Fibroblast of skin of right quadriceps (primary cell): ENCODE measurements at regions not wholly inside any gene's neighbourhood (a gene's known extent, or its start where the extent isn't known, plus 50 kb on each side); places are given as distances from the start of the nearest gene placed in this dataset.

Experiments used
- DNase-seq: peaks from one replicate; pipeline ENCODE4 v3.0.0-alpha.2; 2013

DNA sequence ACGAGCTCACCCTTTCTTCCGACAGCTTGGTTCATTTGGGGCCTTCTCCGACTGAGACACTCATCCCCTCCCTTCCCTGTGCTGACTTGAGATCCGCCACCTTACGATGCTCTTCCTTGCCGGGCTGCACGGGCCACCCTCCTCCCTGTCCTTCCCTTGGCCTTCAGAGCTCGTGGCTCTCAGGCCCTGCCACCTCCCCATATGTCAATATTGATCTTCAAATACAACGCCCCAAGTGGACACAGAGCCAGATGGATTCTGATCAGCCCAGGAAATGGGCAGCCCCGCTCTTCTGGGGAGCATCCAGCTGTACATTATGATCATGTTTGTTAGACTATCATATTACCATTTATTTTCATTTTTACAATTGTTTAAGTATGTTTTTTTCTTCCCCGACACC is 812.8 kb downstream of the TBC1D22A start:
- no peak for DNase-seq

GRCh38 chr22:47574556-47574955 is 812.1 kb downstream of the TBC1D22A start:
- no peak for DNase-seq

- DNase-seq, result no peak
These were observed 810.7 kb downstream of the TBC1D22A start for GRCh38 chr22:47573141-47573540.

GRCh38 chr22:47572443-47572842 is 810.0 kb downstream of the TBC1D22A start:
- no peak for DNase-seq

DNA sequence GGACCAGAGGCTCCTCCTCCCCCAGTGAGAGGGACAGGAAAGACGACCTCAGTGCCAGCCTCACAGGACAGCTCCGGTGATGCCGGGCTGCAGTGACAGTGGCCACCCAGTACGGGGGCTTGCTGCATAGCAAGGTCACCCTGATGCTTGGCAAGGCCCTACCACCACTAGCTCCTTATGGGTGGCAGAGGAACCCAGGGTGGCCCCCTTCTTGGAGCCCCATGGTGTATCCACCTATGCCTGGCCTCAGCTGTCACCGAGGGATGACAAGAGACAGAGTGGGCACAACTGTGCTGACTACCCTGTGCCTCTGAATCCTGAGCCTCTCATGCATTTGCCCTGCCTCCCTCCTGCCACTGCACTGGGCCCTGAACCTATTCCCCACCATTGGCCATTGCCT is 809.2 kb downstream of the TBC1D22A start:
- DNase-seq, result no peak

DNA sequence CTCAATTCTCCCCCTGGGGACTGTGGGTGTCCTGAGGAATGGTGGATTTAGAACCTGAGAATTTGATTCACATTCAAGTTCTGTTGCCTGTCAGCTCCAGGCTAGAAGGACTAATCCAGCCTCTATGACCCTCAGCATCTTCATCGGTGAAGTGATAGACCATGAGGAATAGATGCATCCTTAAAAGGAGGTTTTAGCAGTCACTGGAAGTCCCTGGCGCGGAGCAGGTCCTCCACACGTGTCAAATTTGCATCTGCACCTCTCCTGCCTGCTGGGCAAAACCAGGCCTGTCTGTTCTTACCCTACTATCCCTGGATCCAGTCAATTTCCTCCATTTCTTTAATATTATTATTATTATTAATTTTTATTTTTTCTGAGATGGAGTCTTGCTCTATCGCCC is 808.4 kb downstream of the TBC1D22A start:
- no peak for DNase-seq

DNA sequence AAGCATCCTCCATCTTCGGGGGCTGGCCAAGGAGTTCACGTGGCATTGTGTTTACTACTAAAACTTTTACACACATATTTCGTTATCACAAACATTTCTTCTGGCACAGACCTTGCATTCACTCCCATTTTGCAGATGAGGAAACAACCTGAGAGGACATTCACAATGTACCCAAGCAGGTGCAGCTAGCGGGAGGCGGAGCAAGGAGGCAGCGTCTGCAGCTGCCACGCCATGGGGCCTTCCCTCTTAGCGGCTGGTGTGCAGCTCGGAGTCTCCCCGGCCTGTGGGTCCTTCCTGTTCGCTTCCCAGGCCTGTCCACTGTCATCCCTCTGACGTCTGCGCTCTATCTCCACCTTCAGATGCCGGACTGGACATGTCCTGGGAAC is 807.8 kb downstream of the TBC1D22A start:
- DNase-seq, result no peak

- no peak for DNase-seq
These were observed 807.2 kb downstream of the TBC1D22A start for GRCh38 chr22:47569389-47570299.

GRCh38 chr22:47568700-47569099 is 806.2 kb downstream of the TBC1D22A start:
- no peak for DNase-seq

DNA sequence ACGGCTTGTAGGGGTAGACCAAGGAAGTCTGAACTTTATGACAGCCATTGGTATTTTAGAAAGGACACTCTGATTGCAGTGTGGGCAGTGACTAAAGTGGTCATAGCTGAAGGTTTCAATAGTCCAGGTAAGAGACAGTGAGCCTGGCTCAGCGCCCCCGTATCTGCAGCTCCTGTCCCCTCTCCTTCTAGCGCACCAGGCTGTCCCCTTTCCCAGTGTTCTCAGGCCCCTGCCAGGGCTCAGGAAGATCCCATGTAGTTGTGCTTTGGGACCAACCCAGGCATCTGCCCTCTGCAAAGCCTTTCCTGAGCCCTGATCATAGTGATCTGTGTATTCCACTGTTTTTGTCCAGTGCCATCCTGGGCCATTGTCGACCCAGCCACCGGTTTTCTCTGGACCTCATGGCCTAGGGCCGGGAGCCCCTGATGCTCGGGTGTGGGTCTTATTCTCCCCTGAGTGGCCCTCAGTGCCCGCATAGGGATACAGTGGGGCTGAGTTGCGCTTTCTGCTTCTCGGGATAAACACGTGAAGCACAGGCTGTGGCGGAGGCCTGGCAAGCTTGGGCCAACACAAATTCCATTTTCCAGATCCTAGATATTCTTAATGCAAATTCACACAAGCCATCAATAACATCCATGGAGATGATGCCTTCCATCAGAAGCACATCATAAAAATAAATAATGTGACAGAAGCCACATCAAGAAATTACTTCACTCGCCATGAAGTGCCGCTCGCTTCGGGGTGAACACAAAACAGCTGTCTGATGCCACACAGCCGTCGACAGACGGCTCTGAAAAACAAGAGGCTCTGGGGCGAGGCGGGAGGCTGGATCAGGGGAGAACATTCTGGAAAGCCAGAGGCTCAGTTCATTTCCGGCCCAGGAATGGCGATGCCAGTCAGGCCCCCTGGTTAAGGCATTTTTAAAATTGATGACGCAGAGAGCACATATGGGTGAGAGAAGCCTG is 805.0 kb downstream of the TBC1D22A start:
- DNase-seq, result no peak

- DNase-seq, result no peak
These were observed 804.0 kb downstream of the TBC1D22A start for GRCh38 chr22:47566491-47566890.

DNA sequence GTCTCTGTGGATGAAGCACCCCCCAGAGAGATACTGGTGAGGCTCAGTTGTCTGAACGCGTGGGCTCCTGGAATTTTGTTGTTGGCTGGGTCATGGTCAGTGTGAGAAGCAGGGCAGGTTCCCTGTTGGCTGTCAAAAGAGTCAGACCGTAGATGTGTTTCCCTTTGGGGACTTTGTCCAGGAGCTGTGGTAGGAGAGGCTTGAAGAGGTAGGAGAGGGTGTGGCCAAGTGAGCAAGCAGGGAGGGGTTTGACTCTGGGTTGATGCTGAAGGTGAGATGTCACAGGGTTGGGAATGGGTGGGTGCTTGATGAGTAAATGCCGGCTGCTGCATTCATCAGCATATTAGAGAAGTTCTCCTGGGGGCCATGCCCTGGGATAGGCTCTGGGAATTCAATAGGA is 803.2 kb downstream of the TBC1D22A start:
- DNase-seq, result no peak

GRCh38 chr22:47564651-47565434 is 802.4 kb downstream of the TBC1D22A start:
- no peak for DNase-seq

DNA sequence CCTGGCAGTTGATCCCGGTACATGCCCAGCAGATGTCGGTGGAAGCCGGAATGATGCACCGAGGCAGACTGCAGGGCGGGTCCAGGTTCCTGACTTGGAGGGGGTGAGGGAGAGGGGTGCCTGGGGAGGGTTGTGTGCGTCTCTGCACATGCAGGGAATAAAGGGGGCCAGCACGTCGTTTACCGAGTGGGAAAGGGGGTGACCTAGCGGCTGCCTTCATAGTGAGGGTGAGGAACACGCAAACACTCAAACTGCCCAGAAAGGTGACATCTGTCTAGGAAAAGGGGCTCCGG is 801.7 kb downstream of the TBC1D22A start:
- DNase-seq, result no peak

DNA sequence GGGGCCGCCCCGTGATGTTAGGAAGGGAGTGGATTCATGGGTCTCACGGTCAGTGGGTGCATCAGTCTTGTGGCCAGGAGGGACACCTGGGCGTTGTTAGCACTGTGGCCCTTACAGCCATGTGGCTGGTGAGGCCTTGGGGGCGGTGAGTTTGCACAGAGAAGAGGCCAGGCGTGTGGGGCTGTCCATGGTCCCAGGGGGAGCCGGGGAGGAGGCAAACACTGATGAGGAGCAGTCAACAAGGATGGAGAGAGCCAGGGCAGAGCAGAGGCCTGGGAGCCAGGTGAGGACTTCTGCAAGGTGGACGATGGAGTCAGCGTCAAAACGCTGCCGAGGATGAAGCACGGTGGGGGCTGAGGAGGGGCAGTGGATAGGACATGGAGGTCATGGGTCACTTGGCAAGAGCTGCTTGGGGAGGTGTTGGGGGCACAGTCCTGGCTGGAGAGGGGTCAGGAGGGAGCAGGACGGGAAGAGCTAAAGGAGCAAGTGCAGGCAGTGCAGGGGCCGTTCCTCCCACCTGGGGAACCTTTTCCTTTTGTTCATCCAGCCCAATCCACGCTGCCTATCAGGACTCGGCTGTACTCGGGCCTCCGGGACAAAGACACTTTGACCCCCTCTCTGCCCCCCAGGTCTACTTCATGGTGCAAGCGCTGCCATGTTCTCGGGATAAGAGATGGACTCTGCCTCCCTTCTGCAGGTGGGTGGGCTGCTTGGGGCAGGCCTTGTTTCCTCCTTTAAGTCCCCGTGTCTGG is 801.1 kb downstream of the TBC1D22A start:
- DNase-seq, result no peak

DNA sequence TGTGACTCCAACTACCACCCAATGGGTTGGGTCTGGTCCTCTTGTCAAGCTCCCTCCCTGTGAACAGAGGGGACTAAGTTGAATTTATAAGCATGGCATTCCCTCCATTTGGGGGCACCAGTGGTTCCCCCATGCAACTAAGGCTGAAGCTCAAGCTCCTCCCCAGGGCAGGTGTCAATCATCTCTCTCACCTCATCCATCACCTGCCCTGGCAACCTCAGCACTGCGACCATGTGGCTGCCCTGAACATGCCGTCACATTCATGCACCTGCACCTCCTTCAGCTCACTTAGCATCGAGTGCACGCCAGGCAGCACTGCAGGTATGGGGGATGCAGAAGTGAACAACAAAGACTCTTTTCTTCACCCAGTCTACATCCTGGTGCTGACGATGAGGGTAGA is 799.3 kb downstream of the TBC1D22A start:
- no peak for DNase-seq

DNA sequence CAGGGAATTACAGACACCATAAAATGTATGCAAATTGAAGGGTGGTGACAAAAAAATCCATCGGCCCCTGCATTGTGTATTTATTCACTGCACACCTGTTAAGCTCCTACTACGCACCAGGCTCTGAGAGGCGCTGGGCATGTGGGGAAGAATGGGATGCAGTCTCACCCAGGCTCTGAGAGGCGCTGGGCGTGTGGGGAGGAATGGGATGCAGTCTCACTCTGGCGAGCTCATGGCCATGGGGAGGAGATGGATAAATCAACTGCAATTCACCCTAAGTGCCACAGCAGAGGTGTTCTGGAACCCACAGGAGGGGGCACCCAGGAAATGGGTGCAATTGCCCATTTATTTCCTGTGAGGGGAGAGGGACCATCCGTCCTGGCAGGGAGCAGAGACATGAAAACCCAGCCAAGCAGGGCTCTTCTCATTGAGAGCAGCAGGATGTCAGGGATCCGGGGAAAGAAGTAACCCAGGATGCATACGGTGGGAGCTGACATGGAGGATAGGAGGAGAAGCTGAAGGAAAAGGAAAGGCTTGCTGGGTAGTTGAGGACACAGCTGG is 798.7 kb downstream of the TBC1D22A start:
- no peak for DNase-seq

GRCh38 chr22:47558828-47559700 is 796.6 kb downstream of the TBC1D22A start:
- no peak for DNase-seq

- no peak for DNase-seq
These were observed 794.0 kb downstream of the TBC1D22A start for GRCh38 chr22:47556473-47556872.

DNA sequence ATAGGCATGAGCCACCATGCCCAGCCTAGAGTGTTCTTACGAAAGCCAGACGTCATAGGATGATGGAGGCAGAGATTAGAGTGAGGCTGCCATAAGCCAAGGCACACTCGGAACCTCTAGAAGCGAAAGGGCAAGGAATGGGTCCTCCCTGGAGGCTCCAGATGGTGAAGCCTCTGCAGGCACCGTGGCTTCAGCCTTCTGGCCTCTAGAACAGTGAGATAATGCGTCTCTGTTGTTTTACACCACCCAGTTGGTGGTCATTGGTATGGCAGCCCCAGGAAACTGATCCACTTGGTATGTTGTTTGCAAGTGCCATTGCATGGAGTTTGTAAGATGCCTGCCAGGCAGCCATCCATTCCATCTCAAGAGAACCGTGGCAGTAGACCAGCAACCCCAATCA is 791.0 kb downstream of the TBC1D22A start:
- DNase-seq, result no peak
